DND-41 (cell line): ENCODE measurements at regions not wholly inside any gene's neighbourhood (a gene's known extent, or its start where the extent isn't known, plus 50 kb on each side); places are given as distances from the start of the nearest gene placed in this dataset.

ENCODE experiments used
- EZH2 ChIP-seq: IDR thresholded peaks from 3 replicates; pipeline ENCODE4 v1.6.1; 2012; ENCODE audit warnings: borderline replicate concordance, low read depth, mild to moderate bottlenecking, moderate library complexity, low read length, inconsistent platforms; ENCODE audit not compliant: severe bottlenecking
- TF ChIP-seq, protein P1 (sequence below): IDR thresholded peaks from 2 replicates; pipeline ENCODE4 v1.5.1; 2012; ENCODE audit warnings: borderline replicate concordance, low read length, moderate library complexity, mild to moderate bottlenecking; ENCODE audit not compliant: poor library complexity, severe bottlenecking; ENCODE audit errors: extremely low read depth

DNA sequence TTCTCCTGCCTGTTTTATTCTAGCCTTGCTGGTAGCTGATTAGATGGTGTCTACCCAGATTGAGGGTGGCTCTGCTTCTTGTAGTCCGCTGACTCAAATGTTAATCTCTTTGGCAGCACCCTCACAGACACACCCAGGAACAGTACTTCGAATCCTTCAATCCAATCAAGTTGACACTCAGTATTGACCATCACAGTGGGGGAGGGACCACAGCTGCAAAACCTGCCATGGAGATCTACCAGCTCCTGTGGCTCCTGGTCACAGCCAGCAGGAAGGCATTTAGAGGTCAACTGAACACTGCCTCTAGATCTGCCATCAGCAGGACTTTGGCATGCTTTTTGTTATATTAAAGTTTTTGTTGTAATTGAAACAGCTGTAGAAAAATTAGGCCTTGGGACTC, 146.9 kb downstream of the RWDD3 start:
- TF ChIP-seq, protein P1, sequence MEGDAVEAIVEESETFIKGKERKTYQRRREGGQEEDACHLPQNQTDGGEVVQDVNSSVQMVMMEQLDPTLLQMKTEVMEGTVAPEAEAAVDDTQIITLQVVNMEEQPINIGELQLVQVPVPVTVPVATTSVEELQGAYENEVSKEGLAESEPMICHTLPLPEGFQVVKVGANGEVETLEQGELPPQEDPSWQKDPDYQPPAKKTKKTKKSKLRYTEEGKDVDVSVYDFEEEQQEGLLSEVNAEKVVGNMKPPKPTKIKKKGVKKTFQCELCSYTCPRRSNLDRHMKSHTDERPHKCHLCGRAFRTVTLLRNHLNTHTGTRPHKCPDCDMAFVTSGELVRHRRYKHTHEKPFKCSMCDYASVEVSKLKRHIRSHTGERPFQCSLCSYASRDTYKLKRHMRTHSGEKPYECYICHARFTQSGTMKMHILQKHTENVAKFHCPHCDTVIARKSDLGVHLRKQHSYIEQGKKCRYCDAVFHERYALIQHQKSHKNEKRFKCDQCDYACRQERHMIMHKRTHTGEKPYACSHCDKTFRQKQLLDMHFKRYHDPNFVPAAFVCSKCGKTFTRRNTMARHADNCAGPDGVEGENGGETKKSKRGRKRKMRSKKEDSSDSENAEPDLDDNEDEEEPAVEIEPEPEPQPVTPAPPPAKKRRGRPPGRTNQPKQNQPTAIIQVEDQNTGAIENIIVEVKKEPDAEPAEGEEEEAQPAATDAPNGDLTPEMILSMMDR, result no peak
- TF ChIP-seq EZH2, result no peak
